Ascending aorta (tissue), 2 donors: ENCODE measurements at regions not wholly inside any gene's neighbourhood (a gene's known extent, or its start where the extent isn't known, plus 50 kb on each side); places are given as distances from the start of the nearest gene placed in this dataset.

ENCODE experiments used
- DNase-seq, 2 donors: peaks; one replicate each; pipeline ENCODE4 v3.0.0-alpha.2; 2019; ENCODE audit warnings: low spot score in 2 of 2
- H3K27ac ChIP-seq, 2 donors: fragments of 200-600 bp; sonication (generic); one replicate each; pipeline ENCODE4 v1.5.1; 2016 to 2017; ENCODE audit warnings: mild to moderate bottlenecking in 1 of 2
- H3K27me3 ChIP-seq: fragments of 200-600 bp; sonication (generic); one replicate; pipeline ENCODE4 v1.5.1; 2017
- H3K36me3 ChIP-seq, 2 donors: fragments of 200-600 bp; sonication (generic); one replicate each; pipeline ENCODE4 v1.5.1; 2016
- H3K4me1 ChIP-seq, 2 donors: fragments of 200-600 bp; sonication (generic); one replicate each; pipeline ENCODE4 v1.5.1; 2016 to 2017; ENCODE audit warnings: mild to moderate bottlenecking in 1 of 2
- H3K4me3 ChIP-seq, 2 donors: fragments of 200-600 bp; sonication (generic); one replicate each; pipeline ENCODE4 v1.5.1; 2016 to 2017; ENCODE audit warnings: mild to moderate bottlenecking in 1 of 2
- H3K9me3 ChIP-seq, 2 donors: fragments of 200-600 bp; sonication (generic); one replicate each; pipeline ENCODE4 v1.5.1; 2016
- CTCF ChIP-seq, 3 experiments: fragments of 200-600 bp in 2 of 3; fragments of 450-650 bp in 1 of 3; sonication (generic) in 2 of 3; IDR thresholded peaks; one replicate each; pipeline ENCODE4 v1.5.1; 2016 to 2019; ENCODE audit warnings: antibody characterized with exemption in 3 of 3, mild to moderate bottlenecking in 1 of 3, moderate library complexity in 1 of 3
- intact Hi-C: fragments of 100-400 bp; cut with DNase I; formaldehyde crosslinking; loops from one replicate; pipeline ENCODE4 v1.15.1; 2023

DNA sequence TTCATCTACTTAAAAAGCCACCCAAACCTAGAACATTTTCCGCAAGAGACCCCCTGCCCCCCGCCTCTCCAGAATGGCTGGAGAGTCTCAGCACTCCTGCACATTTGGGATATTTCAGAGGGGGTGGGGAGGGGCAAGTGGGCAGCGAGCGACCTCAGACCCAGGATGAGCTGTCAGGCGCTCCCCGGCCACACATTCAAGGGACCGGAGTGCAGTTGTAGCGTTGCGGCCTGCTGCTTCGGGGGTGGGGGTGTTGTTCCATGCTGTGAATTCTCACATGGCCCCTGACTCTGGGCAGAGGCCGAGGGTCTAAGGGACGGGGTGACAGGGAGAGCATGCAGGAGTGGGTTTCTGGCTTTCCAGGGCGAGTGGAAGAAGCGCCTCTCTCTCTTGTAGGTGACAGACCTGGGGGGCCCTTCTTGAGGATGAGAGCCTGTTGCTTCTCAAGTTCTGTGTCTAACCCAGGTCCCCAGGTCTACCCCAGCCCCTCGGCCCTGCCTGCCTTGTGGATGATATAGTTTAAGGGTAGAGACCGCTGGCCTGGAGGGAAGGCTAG lies 231.2 kb downstream of the SEC14L1 start:
- Histone ChIP-seq H3K36me3 (no peaks in the 10 kb centered on the region), H3K27ac (peak overlapping the region; percentile 92), H3K4me3 (peak overlapping the region; percentile 80 to 84), H3K27me3 (no peaks in the 10 kb centered on the region), H3K4me1 (peaks cover 29 to 46% of the 10 kb centered on the region in 2 donors), H3K9me3 (no peaks in the 10 kb centered on the region)
- intact Hi-C loops: loop anchor here (1.0 to 2.0 kb wide), 3 partner anchors 41 to 53 kb away; no protein-coding TSS in a partner anchor
- no peak for TF ChIP-seq CTCF (IDR thresholded peaks at IDR 0.05)
- no peak for DNase-seq

- no peaks in the 10 kb centered on the region for H3K9me3 ChIP-seq
- H3K4me3 ChIP-seq: peak overlapping the region; percentile 80 to 84
- no peaks in the 10 kb centered on the region for H3K27me3 ChIP-seq
- H3K4me1 ChIP-seq: peaks cover 29 to 53% of the 10 kb centered on the region in 2 donors
- intact Hi-C loops: loop anchor here (1.0 to 2.0 kb wide), 3 partner anchors 41 to 52 kb away; no protein-coding TSS in a partner anchor
- TF ChIP-seq CTCF (IDR thresholded peaks at IDR 0.05): no peak
- DNase-seq: peak; percentile 59 to 90
- no peaks in the 10 kb centered on the region for H3K36me3 ChIP-seq
- peak overlapping the region; percentile 92 for H3K27ac ChIP-seq
Measured at GRCh38 chr17:77372444-77373298, 231.9 kb downstream of the SEC14L1 start.

DNA sequence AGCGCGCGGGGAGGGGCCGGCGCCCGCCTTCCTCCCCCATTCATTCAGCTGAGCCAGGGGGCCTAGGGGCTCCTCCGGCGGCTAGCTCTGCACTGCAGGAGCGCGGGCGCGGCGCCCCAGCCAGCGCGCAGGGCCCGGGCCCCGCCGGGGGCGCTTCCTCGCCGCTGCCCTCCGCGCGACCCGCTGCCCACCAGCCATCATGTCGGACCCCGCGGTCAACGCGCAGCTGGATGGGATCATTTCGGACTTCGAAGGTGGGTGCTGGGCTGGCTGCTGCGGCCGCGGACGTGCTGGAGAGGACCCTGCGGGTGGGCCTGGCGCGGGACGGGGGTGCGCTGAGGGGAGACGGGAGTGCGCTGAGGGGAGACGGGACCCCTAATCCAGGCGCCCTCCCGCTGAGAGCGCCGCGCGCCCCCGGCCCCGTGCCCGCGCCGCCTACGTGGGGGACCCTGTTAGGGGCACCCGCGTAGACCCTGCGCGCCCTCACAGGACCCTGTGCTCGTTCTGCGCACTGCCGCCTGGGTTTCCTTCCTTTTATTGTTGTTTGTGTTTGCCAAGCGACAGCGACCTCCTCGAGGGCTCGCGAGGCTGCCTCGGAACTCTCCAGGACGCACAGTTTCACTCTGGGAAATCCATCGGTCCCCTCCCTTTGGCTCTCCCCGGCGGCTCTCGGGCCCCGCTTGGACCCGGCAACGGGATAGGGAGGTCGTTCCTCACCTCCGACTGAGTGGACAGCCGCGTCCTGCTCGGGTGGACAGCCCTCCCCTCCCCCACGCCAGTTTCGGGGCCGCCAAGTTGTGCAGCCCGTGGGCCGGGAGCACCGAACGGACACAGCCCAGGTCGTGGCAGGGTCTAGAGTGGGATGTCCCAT lies 232.8 kb downstream of the SEC14L1 start:
- DNase-seq: no peak
- Histone ChIP-seq H3K4me3 (peak overlapping the region; percentile 80 to 84), H3K27ac (peak overlapping the region; percentile 92), H3K36me3 (no peaks in the 10 kb centered on the region), H3K9me3 (no peaks in the 10 kb centered on the region), H3K27me3 (no peaks in the 10 kb centered on the region), H3K4me1 (peaks cover 37 to 61% of the 10 kb centered on the region in 2 donors)
- intact Hi-C loops: loop anchor here (2.0 kb wide), 3 partner anchors 35 to 51 kb away; no protein-coding TSS in a partner anchor
- no peak for TF ChIP-seq CTCF (IDR thresholded peaks at IDR 0.05)

GRCh38 chr17:77374170-77374936 lies 233.6 kb downstream of the SEC14L1 start:
- intact Hi-C loops: loop anchor here (2.0 kb wide), 1 partner anchor 34 kb away; no protein-coding TSS in a partner anchor
- peaks cover 44 to 68% of the 10 kb centered on the region in 2 donors for H3K4me1 ChIP-seq
- DNase-seq: peak; percentile 36 to 92

More at GRCh38 chr17:77374170-77374936, 233.6 kb downstream of the SEC14L1 start:
- Histone ChIP-seq H3K36me3 (no peaks in the 10 kb centered on the region), H3K4me3 (peak overlapping the region; percentile 80 to 84), H3K9me3 (no peaks in the 10 kb centered on the region), H3K27me3 (no peaks in the 10 kb centered on the region), H3K27ac (peak overlapping the region; percentile 92)
- TF ChIP-seq CTCF (IDR thresholded peaks at IDR 0.05): peak in 2 of 3 experiments; percentile 26 to 28
